PC-3 (cell line): ENCODE measurements at regions not wholly inside any gene's neighbourhood (a gene's known extent, or its start where the extent isn't known, plus 50 kb on each side); places are given as distances from the start of the nearest gene placed in this dataset.
A peak's percentile ranks its signal among the peaks of the same experiment; 100 is the strongest.

Experiments used
- ATAC-seq: fragments of 200-7000 bp; cut with Tn5 transposase; 2 replicates; pipeline ENCODE4 v1.9.1; 2020; ENCODE audit warnings: mild to moderate bottlenecking, moderate library complexity
- BruUV-seq: library from RNA; stranded (reverse); fragments of 400-500 nt; replicated peaks from 2 replicates; lab custom pipeline; 2021; lab: Mats Ljungman, UMichigan
- CTCF ChIA-PET: fragments of 300-600 bp; sonication (Branson Sonifier 250); formaldehyde crosslinking; loops from one replicate; lab custom pipeline; 2022; ENCODE audit warnings: antibody characterized with exemption; lab: Charles Lee
- POLR2A ChIA-PET: fragments of 300-600 bp; sonication (Branson Sonifier 250); formaldehyde crosslinking; loops from one replicate; lab custom pipeline; 2022; ENCODE audit warnings: antibody characterized with exemption; ENCODE audit not compliant: unreplicated experiment; lab: Charles Lee
- DNase-seq: peaks from one replicate; pipeline ENCODE4 v3.0.0-alpha.2; 2015
- H2AFZ ChIP-seq: fragments of 300-600 bp; sonication (generic); 2 replicates; pipeline ENCODE4 v1.6.0; 2016; ENCODE audit warnings: antibody characterized with exemption, low read length
- H3F3A ChIP-seq: fragments of 300-600 bp; sonication (generic); one replicate; pipeline ENCODE4 v1.6.0; 2017; ENCODE audit warnings: antibody characterized with exemption, low read length, control low read depth, mild to moderate bottlenecking; ENCODE audit not compliant: unreplicated experiment
- H3K27ac ChIP-seq: fragments of 300-600 bp; sonication (generic); 2 replicates; pipeline ENCODE4 v1.5.1; 2016; ENCODE audit warnings: mild to moderate bottlenecking, low read length
- H3K27me3 ChIP-seq: fragments of 300-600 bp; sonication (generic); 2 replicates; pipeline ENCODE4 v1.6.1; 2016; ENCODE audit warnings: low read length, mixed read lengths
- H3K36me3 ChIP-seq: fragments of 300-600 bp; sonication (generic); 2 replicates; pipeline ENCODE4 v1.6.1; 2016; ENCODE audit warnings: low read depth, mixed run types, low read length, mixed read lengths
- H3K4me1 ChIP-seq: fragments of 300-600 bp; sonication (generic); 2 replicates; pipeline ENCODE4 v1.5.1; 2016; ENCODE audit warnings: low read length; ENCODE audit not compliant: insufficient read depth
- H3K4me2 ChIP-seq: fragments of 300-600 bp; sonication (generic); 2 replicates; pipeline ENCODE4 v1.6.0; 2016; ENCODE audit warnings: low read length
- H3K4me3 ChIP-seq: fragments of 300-600 bp; sonication (generic); 2 replicates; pipeline ENCODE4 v1.5.1; 2016; ENCODE audit warnings: mild to moderate bottlenecking, low read length, mixed read lengths
- H3K79me2 ChIP-seq: fragments of 300-600 bp; sonication (generic); 2 replicates; pipeline ENCODE4 v1.6.1; 2017; ENCODE audit warnings: low read length, mixed read lengths
- H3K9ac ChIP-seq: fragments of 300-600 bp; sonication (generic); 2 replicates; pipeline ENCODE4 v1.6.0; 2016; ENCODE audit warnings: mild to moderate bottlenecking, low read length
- H3K9me2 ChIP-seq: fragments of 300-600 bp; sonication (generic); replicated peaks from 2 replicates; pipeline ENCODE4 v1.6.1; 2016; ENCODE audit warnings: mixed run types, low read length, mixed read lengths
- H3K9me3 ChIP-seq: fragments of 300-600 bp; sonication (generic); 2 replicates; pipeline ENCODE4 v1.6.1; 2016; ENCODE audit warnings: low read length, mixed read lengths
- H4K20me1 ChIP-seq: fragments of 300-600 bp; sonication (generic); 2 replicates; pipeline ENCODE4 v1.6.1; 2016; ENCODE audit warnings: low read length, mixed read lengths
- EZH2 ChIP-seq: fragments of 300-600 bp; sonication (generic); IDR thresholded peaks from one replicate; pipeline ENCODE4 v1.6.1; 2017; ENCODE audit warnings: antibody characterized with exemption, mild to moderate bottlenecking, low read length; ENCODE audit not compliant: unreplicated experiment
- EZH2phosphoT487 ChIP-seq: fragments of 300-600 bp; sonication (generic); IDR thresholded peaks from 2 replicates; pipeline ENCODE4 v1.6.1; 2018; ENCODE audit warnings: mild to moderate bottlenecking, antibody characterized with exemption, low read length, borderline replicate concordance
- intact Hi-C: fragments of 100-400 bp; cut with micrococcal nuclease; formaldehyde crosslinking; loops from 2 replicates; pipeline ENCODE4 v1.9.0; 2023
- TF ChIP-seq, protein P1 (sequence below): fragments of 300-600 bp; sonication (generic); conservative IDR thresholded peaks from 2 replicates; pipeline ENCODE4 v1.5.1; 2017; ENCODE audit warnings: antibody characterized with exemption, low read depth, mild to moderate bottlenecking, low read length

DNA sequence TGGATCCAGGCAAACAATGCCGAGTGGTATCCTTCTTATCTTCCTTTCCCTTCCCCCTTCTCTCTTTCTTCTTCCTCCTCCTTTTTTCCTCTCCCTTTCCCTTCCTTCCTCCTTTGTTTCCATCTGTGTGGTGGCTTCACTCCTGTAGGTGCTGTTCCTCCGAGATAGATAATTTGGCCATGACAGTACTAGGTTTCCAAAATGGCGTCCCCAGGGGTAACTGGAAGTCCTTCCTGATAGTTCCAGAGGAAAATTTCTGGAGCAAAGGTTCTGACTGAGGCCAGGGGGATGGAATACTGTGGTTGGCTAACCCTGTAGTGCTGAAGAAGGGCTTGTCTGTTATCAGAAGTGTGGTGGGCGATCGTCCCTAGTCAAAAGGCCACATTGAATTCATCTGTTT, 52.5 kb upstream of the CCDC6 start:
- Histone ChIP-seq H3K9me3 (no peaks in the 10 kb centered on the region), H3K4me1 (0 out of 2 replicates have a peak, but pooled peaks cover 4% of the 10 kb centered on the region), H3K36me3 (no peaks in the 10 kb centered on the region), H3K79me2 (no peaks in the 10 kb centered on the region), H3K9me2 (no peaks in the 10 kb centered on the region), H4K20me1 (no peaks in the 10 kb centered on the region), H3K4me2 (no peak overlapping the region), H3K4me3 (no peak overlapping the region), H3K9ac (no peak overlapping the region), H3F3A (no peaks in the 10 kb centered on the region), H2AFZ (peak overlapping the region; percentile 47), H3K27ac (no peak overlapping the region), H3K27me3 (no peaks in the 10 kb centered on the region)
- DNase-seq (no peak), ATAC-seq (no peak)
- BruUV-seq: no TSS peak
- ChIA-PET CTCF (no interaction called here), POLR2A (no interaction called here)
- TF ChIP-seq EZH2 (no peak), EZH2phosphoT487 (no peak)
- TF ChIP-seq, protein P1, sequence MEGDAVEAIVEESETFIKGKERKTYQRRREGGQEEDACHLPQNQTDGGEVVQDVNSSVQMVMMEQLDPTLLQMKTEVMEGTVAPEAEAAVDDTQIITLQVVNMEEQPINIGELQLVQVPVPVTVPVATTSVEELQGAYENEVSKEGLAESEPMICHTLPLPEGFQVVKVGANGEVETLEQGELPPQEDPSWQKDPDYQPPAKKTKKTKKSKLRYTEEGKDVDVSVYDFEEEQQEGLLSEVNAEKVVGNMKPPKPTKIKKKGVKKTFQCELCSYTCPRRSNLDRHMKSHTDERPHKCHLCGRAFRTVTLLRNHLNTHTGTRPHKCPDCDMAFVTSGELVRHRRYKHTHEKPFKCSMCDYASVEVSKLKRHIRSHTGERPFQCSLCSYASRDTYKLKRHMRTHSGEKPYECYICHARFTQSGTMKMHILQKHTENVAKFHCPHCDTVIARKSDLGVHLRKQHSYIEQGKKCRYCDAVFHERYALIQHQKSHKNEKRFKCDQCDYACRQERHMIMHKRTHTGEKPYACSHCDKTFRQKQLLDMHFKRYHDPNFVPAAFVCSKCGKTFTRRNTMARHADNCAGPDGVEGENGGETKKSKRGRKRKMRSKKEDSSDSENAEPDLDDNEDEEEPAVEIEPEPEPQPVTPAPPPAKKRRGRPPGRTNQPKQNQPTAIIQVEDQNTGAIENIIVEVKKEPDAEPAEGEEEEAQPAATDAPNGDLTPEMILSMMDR: no peak
- intact Hi-C loops: no loop called here

DNA sequence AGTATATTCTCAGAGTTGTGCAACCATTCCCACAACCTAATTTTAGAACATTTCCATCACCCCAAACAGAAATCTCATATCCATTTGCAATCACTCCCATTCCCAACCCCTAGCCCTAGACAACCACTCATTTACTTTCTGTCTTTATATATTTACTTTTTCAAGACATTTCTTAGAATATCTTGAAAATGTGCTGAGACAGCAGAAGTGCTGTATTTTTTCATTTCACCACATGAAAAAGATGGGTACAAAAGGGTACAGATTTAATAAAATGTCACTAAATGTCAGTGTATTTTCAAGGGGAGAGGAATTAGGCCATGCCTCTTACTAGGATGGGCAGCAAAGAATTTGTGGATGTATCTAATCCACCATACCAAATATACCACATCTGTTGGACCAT, 51.6 kb upstream of the CCDC6 start:
- ChIA-PET POLR2A (no interaction called here), CTCF (no interaction called here)
- no peaks in the 10 kb centered on the region for H3K9me2 ChIP-seq
- no peaks in the 10 kb centered on the region for H3K27me3 ChIP-seq
- TF ChIP-seq, protein P1: no peak
- TF ChIP-seq EZH2phosphoT487 (no peak), EZH2 (no peak)
- intact Hi-C loops: no loop called here
- H2AFZ ChIP-seq: no peak overlapping the region
- H3K4me1 ChIP-seq: 0 out of 2 replicates have a peak, but pooled peaks cover 4% of the 10 kb centered on the region
- H3K9me3 ChIP-seq: no peaks in the 10 kb centered on the region
- H3K27ac ChIP-seq: no peak overlapping the region
- H3F3A ChIP-seq: no peaks in the 10 kb centered on the region
- H3K79me2 ChIP-seq: no peaks in the 10 kb centered on the region
- ATAC-seq (no peak), DNase-seq (no peak)
- H3K4me2 ChIP-seq: no peak overlapping the region
- H3K36me3 ChIP-seq: no peaks in the 10 kb centered on the region
- H4K20me1 ChIP-seq: no peaks in the 10 kb centered on the region
- BruUV-seq: no TSS peak
- no peak overlapping the region for H3K4me3 ChIP-seq
- no peak overlapping the region for H3K9ac ChIP-seq
